ENCODE measurements at regions not wholly inside any gene's neighbourhood (a gene's known extent, or its start where the extent isn't known, plus 50 kb on each side); places are given as distances from the start of the nearest gene placed in this dataset.

DNA sequence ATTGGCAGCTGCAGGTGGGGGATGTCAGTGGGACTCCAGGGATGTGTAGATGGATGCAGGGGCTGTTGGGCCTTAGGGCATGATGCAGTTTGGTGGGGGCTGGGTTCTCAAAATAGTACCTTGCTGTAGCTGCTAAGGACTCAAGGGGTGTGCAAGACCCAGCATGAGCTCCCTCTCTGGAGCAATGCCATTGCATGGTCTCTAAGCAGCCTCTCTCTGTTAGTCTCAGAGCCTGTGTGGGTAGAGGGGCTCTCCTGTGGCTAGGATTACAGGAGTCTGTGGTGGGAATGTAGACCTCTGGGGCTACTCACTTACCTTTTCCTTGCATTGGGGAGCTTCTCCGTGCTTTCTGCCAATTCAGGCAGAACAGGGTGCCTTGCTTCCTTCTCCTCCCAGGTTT is 228.9 kb downstream of the LPIN1 start:
- H3K27ac ChIP-seq: no peak overlapping the region
- TF ChIP-seq ZFX (IDR thresholded peaks at IDR 0.05; ENCODE audit: borderline replicate concordance) (no peak), CTCF (IDR thresholded peaks at IDR 0.05) (no peak)

- TF ChIP-seq ZFX (IDR thresholded peaks at IDR 0.05; ENCODE audit: borderline replicate concordance): no peak
- TF ChIP-seq CTCF (IDR thresholded peaks at IDR 0.05): no peak
- no peak overlapping the region for H3K27ac ChIP-seq
Observed at GRCh38 chr2:11976073-11976472, 229.6 kb downstream of the LPIN1 start.

DNA sequence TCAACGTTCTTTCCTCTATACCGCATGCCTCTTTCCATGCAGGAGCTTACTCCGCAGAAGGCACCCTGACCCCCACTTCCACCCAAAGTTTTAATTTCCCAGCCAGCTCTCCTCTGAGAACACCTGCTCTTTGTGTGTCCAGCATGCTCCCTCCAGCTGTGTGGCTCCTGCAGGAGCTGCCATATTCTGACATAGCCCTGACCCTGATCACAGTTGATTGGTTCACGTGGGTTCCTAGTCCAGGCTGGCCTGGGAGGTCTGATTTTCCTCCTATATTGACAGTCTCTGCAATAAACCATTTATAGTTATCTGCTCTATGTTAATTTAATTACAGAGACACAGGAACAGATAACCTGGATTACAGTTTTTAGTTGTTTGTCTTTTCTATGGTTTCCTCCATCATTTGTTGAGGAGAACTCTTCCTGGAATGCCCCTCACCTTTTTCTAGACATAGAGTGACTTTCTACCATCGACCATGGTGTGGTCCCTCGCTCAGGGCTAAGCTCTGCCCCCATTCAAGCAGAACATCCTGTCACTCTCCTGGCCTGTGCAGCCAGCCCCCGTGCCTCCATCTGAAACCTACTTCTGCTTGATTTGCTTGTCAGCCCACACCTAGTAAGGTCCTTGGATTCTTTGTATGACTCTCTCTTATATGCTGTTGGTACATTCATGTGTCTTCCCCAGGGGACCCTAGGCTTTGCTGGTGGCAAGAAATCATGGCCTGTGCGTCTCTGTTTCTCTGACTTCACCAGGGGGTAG is 231.5 kb downstream of the LPIN1 start:
- H3K27ac ChIP-seq: no peak overlapping the region
- no peak for TF ChIP-seq CTCF (IDR thresholded peaks at IDR 0.05)
- no peak for TF ChIP-seq ZFX (IDR thresholded peaks at IDR 0.05; ENCODE audit: borderline replicate concordance)

DNA sequence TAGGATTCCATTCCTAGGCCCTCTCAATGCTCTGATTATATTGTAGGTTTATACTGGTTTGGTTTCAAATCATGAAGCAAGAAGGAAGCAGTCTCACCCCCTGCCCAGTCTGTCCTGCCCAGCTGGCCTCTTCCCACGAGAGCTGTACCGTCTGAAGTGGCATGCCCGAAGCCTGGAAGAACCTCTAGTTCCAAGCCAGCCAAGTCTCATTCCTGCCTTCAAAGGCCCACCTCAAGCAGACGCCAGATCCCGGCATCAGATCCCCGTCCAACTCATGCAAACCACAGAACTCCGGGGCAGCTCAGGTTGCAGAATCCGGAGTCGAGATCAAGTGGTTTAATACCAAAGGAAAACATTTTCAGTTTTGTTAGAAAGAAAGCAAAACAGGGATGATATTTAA is 234.4 kb downstream of the LPIN1 start:
- TF ChIP-seq ZFX (IDR thresholded peaks at IDR 0.05; ENCODE audit: borderline replicate concordance): no peak
- TF ChIP-seq CTCF (IDR thresholded peaks at IDR 0.05): no peak
- no peak overlapping the region for H3K27ac ChIP-seq

DNA sequence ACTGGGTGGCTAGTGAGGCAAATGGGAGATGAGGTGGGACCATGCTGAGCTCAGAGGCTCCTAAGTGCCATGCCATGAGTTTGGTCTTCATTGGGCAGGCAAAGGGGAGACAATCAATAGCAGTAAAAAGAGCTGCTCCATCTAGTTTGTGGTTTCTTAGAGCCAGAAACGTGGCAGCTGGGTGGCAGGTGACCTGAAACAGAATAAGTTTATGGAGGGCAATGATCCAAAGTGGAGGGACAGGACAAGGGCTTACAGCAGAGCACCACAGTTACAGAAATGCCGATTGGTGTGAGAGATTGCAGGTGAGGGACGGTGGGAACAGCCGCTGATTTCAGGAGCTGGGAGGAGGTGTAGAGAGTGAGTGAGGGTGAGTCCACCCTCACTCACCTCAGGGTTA is 237.0 kb downstream of the LPIN1 start:
- no peak overlapping the region for H3K27ac ChIP-seq
- no peak for TF ChIP-seq ZFX (IDR thresholded peaks at IDR 0.05; ENCODE audit: borderline replicate concordance)
- no peak for TF ChIP-seq CTCF (IDR thresholded peaks at IDR 0.05)

DNA sequence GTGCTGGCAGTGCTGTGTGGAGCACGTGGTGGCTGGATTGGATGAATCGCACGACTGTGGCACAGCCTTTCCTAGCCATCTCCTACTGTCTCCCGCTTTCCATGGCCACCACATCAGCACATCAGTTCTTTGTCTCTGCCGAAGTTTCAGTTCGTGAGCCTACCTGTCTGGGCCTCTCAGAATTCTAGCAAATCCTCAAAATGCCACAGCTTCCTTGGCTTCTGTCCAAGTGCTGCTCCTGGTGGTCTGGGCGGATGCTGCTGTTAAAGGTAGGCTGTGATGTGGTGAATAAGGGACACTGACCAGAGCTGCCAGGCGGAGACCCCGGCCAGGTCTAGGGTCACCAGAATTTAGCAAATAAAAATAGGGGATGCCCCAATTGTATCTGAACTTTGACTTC is 237.4 kb downstream of the LPIN1 start:
- TF ChIP-seq ZFX (IDR thresholded peaks at IDR 0.05; ENCODE audit: borderline replicate concordance) (no peak), CTCF (IDR thresholded peaks at IDR 0.05) (no peak)
- H3K27ac ChIP-seq: no peak overlapping the region

DNA sequence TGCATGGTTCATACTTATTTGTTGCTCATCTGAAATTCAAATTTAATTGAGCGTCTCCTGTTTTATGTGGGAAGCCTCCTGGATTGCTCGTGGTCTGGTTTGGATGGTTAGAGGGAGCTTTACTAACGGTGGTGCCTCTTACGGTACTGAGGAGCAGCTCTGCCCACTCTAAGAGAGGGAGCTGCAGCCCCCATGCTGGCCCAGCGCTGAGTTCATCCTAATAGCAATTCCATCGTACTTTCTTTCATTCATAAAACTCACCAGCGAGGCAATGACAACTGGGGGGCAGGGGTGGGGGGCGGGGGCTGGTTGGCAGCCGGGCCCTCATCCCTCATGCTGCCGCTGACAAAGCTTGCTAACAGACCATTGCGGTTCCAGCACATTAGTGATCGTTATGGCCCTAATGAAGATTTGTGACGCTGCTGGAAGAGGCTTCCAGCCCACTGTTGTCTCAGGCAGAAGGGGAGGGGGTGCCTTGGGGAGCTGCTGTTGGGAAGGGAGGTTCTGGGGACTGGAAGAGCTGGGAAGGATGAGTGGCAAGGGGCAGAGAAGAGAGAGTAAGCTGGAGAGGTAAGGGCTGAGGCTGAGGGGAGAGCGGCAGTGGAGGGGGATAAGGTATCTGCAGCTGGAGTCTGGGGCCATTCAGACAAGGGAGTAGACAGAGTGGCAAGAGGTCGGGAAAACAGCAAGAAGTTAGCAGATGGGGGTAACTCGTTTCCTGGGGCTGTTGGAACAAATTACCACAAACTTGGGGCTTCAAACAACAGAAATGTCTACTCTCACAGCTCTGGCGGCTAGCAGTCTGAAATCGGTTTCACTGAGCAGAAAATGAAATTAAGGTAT is 238.1 kb downstream of the LPIN1 start:
- TF ChIP-seq CTCF (IDR thresholded peaks at IDR 0.05): no peak
- TF ChIP-seq ZFX (IDR thresholded peaks at IDR 0.05; ENCODE audit: borderline replicate concordance): no peak
- H3K27ac ChIP-seq: no peak overlapping the region

Measured in 22Rv1 (cell line).